ENCODE measurements at regions not wholly inside any gene's neighbourhood (a gene's known extent, or its start where the extent isn't known, plus 50 kb on each side); places are given as distances from the start of the nearest gene placed in this dataset.

DNA sequence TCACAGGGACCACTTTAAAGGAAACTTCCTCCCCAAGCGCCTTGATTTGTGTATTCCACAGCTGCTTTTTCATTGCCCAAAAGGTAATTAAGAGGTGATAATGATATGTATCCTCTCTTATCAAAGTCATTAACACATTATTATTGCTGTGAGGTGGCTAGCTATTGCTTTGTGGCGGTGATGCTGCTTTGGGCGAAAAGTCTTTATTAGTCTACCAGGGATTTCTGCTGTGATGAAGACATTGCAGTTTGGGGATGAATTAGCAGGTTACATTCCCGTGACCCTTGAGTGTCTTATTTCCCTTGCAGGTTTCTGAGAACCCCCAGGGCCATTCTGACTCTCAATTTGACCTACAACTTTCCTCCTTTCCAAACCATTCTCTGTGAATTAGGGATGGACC, 143.4 kb upstream of the SOX4 start:
- TF ChIP-seq, protein P1, sequence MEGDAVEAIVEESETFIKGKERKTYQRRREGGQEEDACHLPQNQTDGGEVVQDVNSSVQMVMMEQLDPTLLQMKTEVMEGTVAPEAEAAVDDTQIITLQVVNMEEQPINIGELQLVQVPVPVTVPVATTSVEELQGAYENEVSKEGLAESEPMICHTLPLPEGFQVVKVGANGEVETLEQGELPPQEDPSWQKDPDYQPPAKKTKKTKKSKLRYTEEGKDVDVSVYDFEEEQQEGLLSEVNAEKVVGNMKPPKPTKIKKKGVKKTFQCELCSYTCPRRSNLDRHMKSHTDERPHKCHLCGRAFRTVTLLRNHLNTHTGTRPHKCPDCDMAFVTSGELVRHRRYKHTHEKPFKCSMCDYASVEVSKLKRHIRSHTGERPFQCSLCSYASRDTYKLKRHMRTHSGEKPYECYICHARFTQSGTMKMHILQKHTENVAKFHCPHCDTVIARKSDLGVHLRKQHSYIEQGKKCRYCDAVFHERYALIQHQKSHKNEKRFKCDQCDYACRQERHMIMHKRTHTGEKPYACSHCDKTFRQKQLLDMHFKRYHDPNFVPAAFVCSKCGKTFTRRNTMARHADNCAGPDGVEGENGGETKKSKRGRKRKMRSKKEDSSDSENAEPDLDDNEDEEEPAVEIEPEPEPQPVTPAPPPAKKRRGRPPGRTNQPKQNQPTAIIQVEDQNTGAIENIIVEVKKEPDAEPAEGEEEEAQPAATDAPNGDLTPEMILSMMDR (IDR thresholded peaks at IDR 0.05): no peak
- no peak for TF ChIP-seq POLR2A (IDR thresholded peaks at IDR 0.05)
- no peak for TF ChIP-seq EP300 (IDR thresholded peaks at IDR 0.05)
- TF ChIP-seq POLR2AphosphoS5 (IDR thresholded peaks at IDR 0.05): no peak
